ENCODE measurements at regions not wholly inside any gene's neighbourhood (a gene's known extent, or its start where the extent isn't known, plus 50 kb on each side); places are given as distances from the start of the nearest gene placed in this dataset.

DNA sequence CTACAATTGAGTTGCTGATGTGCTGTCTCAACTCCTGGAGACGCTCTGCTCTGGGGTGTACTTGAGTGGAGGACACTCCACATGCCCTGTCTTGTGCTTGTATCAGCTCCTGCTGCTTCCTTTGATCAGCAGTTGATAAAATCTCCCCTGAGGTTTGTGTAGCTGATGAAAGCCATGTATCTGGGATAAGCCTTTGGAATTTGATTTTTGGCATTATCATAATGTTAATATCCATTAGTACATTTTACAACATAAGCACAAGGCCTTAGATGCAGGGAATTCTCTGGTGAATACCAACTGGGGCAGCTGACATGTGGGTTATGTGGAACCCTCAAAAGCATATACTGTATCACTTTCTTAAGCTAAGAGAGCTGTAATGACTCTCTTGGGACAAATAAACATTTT lies 222.7 kb upstream of the ITGA4 start:
- Histone ChIP-seq H3K9ac (ENCODE audit: insufficient read depth, low read depth, low read length) (no peak overlapping the region), H3K9me3 (ENCODE audit: low read length) (no peaks in the 10 kb centered on the region), H3K4me2 (ENCODE audit: low read depth, low read length) (no peak overlapping the region), H3K4me1 (ENCODE audit: insufficient read depth, low read length) (no peaks in the 10 kb centered on the region), H3K79me2 (ENCODE audit: insufficient read depth, low read length) (no peaks in the 10 kb centered on the region), H3K4me3 (replicated peaks in 1 of 3; ENCODE audit: insufficient read depth in 1 of 3, low read depth in 2 of 3, low read length in 3 of 3) (no peak overlapping the region), H4K20me1 (ENCODE audit: insufficient read depth, low read length) (no peaks in the 10 kb centered on the region), H3K27me3 (ENCODE audit: control insufficient read depth in 1 of 2, insufficient read depth in 2 of 2, low read length in 2 of 2) (no peaks in the 10 kb centered on the region), H2AFZ (ENCODE audit: low read length) (no peak overlapping the region), H3K36me3 (replicated peaks in 1 of 2; ENCODE audit: control insufficient read depth in 1 of 2, insufficient read depth in 2 of 2, low read length in 2 of 2) (no peaks in the 10 kb centered on the region), H3K27ac (ENCODE audit: extremely low read length, insufficient read depth, low read length) (no peak overlapping the region)
- no TSS peak for BruUV-seq (replicated peaks)
- in situ Hi-C loops (cut with HindIII; ENCODE audit: extremely low pct_ligation_motif_present, low pct_unique_long_range_greater_than_20kb) = no loop called here
- WGBS (ENCODE audit: low lambda C conversion rate) = 0% methylated on average over 1 of the region's 1 CpG
- FAIRE-seq (no peak), ATAC-seq (no peak), DNase-seq (ENCODE audit: low spot score) (no peak)
- ChIA-PET CTCF (ENCODE audit: low intra/inter-chr PET ratio, low total read pairs) (no interaction called here), POLR2A (no interaction called here)
- intact Hi-C loops (cut with micrococcal nuclease; ENCODE audit: unreplicated experiment) = no loop called here
- TF ChIP-seq RAD21 (CRISPR knock-in tag; IDR thresholded peaks at IDR 0.05) (no peak), ZSCAN9 (CRISPR knock-in tag; IDR thresholded peaks at IDR 0.05; ENCODE audit: borderline replicate concordance) (no peak), AKAP8 (CRISPR knock-in tag; IDR thresholded peaks at IDR 0.05) (no peak), HNRNPH1 (optimal IDR thresholded peaks at IDR 0.05; ENCODE audit: low read depth, low read length) (no peak), KMT2A (CRISPR knock-in tag; IDR thresholded peaks at IDR 0.05) (no peak)
- TF ChIP-seq, protein P1, sequence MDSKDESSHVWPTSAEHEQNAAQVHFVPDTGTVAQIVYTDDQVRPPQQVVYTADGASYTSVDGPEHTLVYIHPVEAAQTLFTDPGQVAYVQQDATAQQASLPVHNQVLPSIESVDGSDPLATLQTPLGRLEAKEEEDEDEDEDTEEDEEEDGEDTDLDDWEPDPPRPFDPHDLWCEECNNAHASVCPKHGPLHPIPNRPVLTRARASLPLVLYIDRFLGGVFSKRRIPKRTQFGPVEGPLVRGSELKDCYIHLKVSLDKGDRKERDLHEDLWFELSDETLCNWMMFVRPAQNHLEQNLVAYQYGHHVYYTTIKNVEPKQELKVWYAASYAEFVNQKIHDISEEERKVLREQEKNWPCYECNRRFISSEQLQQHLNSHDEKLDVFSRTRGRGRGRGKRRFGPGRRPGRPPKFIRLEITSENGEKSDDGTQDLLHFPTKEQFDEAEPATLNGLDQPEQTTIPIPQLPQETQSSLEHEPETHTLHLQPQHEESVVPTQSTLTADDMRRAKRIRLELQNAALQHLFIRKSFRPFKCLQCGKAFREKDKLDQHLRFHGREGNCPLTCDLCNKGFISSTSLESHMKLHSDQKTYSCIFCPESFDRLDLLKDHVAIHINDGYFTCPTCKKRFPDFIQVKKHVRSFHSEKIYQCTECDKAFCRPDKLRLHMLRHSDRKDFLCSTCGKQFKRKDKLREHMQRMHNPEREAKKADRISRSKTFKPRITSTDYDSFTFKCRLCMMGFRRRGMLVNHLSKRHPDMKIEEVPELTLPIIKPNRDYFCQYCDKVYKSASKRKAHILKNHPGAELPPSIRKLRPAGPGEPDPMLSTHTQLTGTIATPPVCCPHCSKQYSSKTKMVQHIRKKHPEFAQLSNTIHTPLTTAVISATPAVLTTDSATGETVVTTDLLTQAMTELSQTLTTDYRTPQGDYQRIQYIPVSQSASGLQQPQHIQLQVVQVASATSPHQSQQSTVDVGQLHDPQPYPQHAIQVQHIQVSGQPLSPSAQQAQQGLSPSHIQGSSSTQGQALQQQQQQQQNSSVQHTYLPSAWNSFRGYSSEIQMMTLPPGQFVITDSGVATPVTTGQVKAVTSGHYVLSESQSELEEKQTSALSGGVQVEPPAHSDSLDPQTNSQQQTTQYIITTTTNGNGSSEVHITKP (CRISPR knock-in tag; IDR thresholded peaks at IDR 0.05; ENCODE audit: low read depth) = no peak

- Histone ChIP-seq H3K4me2 (ENCODE audit: low read depth, low read length) (no peak overlapping the region), H3K79me2 (ENCODE audit: insufficient read depth, low read length) (no peaks in the 10 kb centered on the region), H3K9me3 (ENCODE audit: low read length) (no peaks in the 10 kb centered on the region), H3K9ac (ENCODE audit: insufficient read depth, low read depth, low read length) (no peak overlapping the region), H3K27me3 (ENCODE audit: control insufficient read depth in 1 of 2, insufficient read depth in 2 of 2, low read length in 2 of 2) (no peaks in the 10 kb centered on the region), H3K4me1 (ENCODE audit: insufficient read depth, low read length) (no peaks in the 10 kb centered on the region), H4K20me1 (ENCODE audit: insufficient read depth, low read length) (no peaks in the 10 kb centered on the region), H2AFZ (ENCODE audit: low read length) (no peak overlapping the region), H3K36me3 (replicated peaks in 1 of 2; ENCODE audit: control insufficient read depth in 1 of 2, insufficient read depth in 2 of 2, low read length in 2 of 2) (no peaks in the 10 kb centered on the region), H3K4me3 (replicated peaks in 1 of 3; ENCODE audit: insufficient read depth in 1 of 3, low read depth in 2 of 3, low read length in 3 of 3) (no peak overlapping the region), H3K27ac (ENCODE audit: extremely low read length, insufficient read depth, low read length) (no peak overlapping the region)
- CTCF ChIA-PET (ENCODE audit: low intra/inter-chr PET ratio, low total read pairs) = no interaction called here
- intact Hi-C loops (cut with micrococcal nuclease; ENCODE audit: unreplicated experiment) = loop anchor here (5.0 kb wide), 1 partner anchor 232 kb away; no protein-coding TSS in a partner anchor
- FAIRE-seq = no peak
- POLR2A ChIA-PET = no interaction called here
- WGBS (ENCODE audit: low lambda C conversion rate) = 0% methylated on average over 1 of the region's 1 CpG
- in situ Hi-C loops (cut with HindIII; ENCODE audit: extremely low pct_ligation_motif_present, low pct_unique_long_range_greater_than_20kb) = no loop called here
- no TSS peak for BruUV-seq (replicated peaks)
- DNase-seq (ENCODE audit: low spot score) = no peak
- ATAC-seq = no peak
- TF ChIP-seq ZNF629 (CRISPR knock-in tag; conservative IDR thresholded peaks at IDR 0.05) = peak; percentile 65
- TF ChIP-seq, protein P2, sequence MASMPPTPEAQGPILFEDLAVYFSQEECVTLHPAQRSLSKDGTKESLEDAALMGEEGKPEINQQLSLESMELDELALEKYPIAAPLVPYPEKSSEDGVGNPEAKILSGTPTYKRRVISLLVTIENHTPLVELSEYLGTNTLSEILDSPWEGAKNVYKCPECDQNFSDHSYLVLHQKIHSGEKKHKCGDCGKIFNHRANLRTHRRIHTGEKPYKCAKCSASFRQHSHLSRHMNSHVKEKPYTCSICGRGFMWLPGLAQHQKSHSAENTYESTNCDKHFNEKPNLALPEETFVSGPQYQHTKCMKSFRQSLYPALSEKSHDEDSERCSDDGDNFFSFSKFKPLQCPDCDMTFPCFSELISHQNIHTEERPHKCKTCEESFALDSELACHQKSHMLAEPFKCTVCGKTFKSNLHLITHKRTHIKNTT (CRISPR knock-in tag; IDR thresholded peaks at IDR 0.05) = no peak
Measured at GRCh38 chr2:181235011-181235410, 222.2 kb upstream of the ITGA4 start.

All from HepG2 (cell line).